AG04450 (cell line): ENCODE measurements at regions not wholly inside any gene's neighbourhood (a gene's known extent, or its start where the extent isn't known, plus 50 kb on each side); places are given as distances from the start of the nearest gene placed in this dataset.

Source experiments
- CTCF ChIA-PET: fragments of 300-600, 350-600 bp; formaldehyde crosslinking; extraction: SDS; loops from one replicate; lab custom pipeline; 2022; ENCODE audit warnings: antibody characterized with exemption, inconsistent platforms; lab: Charles Lee
- POLR2A ChIA-PET: fragments of 350-600 bp; formaldehyde crosslinking; extraction: SDS; loops from one replicate; lab custom pipeline; 2021; ENCODE audit warnings: antibody characterized with exemption, inconsistent platforms; lab: Yijun Ruan, JAX
- DNase-seq: peaks from one replicate; pipeline ENCODE4 v3.0.0-alpha.2; 2011; ENCODE audit warnings: low read depth, low spot score
- H3K27ac ChIP-seq: one replicate; pipeline ENCODE4 v1.5.1; 2012; ENCODE audit warnings: low read depth, low read length, control low read depth
- H3K27me3 ChIP-seq: one replicate; pipeline ENCODE4 v1.6.0; 2012; ENCODE audit warnings: low read length; ENCODE audit not compliant: control insufficient read depth, insufficient read depth
- H3K4me3 ChIP-seq: 2 replicates; pipeline ENCODE4 v1.5.1; 2011; ENCODE audit warnings: mild to moderate bottlenecking, low read depth, low read length, control low read depth
- H3K9me3 ChIP-seq: 2 replicates; pipeline ENCODE4 v1.5.1; 2012; ENCODE audit warnings: low read length; ENCODE audit not compliant: control insufficient read depth, insufficient read depth
- TF ChIP-seq, protein P1 (sequence below): IDR thresholded peaks from 2 replicates; pipeline ENCODE4 v1.5.1; 2011; ENCODE audit warnings: low read depth, low read length, control low read depth, inconsistent platforms

DNA sequence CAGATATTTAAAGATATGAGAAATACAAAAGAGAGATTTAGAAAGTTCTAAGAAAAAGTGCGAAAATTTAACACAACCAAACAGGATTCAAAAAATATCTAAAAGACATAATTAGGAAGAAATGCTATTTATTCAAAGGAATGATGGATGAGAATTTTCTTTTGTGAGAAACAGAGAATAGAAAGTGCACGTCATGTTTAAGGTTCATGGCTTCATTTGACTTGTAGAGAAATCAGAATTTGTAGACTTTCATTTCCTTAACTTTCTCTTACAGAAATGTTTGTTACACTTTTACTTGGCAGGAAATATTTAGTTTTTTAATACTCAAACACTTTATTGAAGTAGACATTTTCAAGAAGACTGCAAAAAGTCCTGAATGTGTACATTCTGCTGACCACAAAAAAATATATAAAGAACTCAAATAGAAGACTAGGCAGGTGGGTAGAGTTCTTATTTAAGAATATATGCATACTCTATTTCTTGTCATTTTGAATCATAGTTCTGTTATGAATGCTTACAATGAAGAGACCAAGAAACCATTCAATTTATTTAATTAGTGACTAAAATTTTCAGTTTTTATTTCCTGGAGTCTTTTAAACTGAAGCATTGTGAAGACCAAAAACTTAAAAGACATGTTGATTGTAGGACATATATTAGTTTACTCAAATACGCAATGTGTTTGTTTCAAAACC, 710.5 kb upstream of the HS3ST5 start:
- CTCF ChIA-PET, result no interaction called here
- Histone ChIP-seq H3K9me3 (peaks cover 2% of the 10 kb centered on the region; the same call in 1 of the 2 replicates), H3K27me3 (no peaks in the 10 kb centered on the region), H3K27ac (no peak overlapping the region), H3K4me3 (no peak overlapping the region)
- no peak for DNase-seq
- POLR2A ChIA-PET, result no interaction called here
- TF ChIP-seq, protein P1, sequence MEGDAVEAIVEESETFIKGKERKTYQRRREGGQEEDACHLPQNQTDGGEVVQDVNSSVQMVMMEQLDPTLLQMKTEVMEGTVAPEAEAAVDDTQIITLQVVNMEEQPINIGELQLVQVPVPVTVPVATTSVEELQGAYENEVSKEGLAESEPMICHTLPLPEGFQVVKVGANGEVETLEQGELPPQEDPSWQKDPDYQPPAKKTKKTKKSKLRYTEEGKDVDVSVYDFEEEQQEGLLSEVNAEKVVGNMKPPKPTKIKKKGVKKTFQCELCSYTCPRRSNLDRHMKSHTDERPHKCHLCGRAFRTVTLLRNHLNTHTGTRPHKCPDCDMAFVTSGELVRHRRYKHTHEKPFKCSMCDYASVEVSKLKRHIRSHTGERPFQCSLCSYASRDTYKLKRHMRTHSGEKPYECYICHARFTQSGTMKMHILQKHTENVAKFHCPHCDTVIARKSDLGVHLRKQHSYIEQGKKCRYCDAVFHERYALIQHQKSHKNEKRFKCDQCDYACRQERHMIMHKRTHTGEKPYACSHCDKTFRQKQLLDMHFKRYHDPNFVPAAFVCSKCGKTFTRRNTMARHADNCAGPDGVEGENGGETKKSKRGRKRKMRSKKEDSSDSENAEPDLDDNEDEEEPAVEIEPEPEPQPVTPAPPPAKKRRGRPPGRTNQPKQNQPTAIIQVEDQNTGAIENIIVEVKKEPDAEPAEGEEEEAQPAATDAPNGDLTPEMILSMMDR, result no peak

DNA sequence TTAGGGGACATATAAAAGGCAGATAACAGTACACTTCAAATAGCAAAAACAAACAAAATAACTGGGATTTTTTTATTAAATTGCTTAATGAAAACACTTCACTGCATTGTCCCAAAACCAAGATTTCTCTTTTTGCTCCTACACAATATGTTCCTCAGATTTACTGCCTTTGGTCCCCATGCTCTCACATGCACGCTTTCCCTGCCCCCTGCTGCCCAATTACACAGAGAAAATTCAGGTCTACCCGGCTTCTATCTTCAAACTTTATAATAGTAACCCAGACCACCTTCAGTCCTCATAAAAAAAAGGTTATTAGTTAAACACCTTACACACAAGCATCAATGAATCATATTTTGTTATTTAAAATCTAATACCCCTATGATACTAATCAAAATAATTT, 673.8 kb upstream of the HS3ST5 start:
- Histone ChIP-seq H3K9me3 (peaks cover 6% of the 10 kb centered on the region; the same call in 1 of the 2 replicates), H3K27me3 (no peaks in the 10 kb centered on the region), H3K4me3 (no peak overlapping the region), H3K27ac (no peak overlapping the region)
- TF ChIP-seq, protein P1, result no peak
- DNase-seq, result no peak
- ChIA-PET POLR2A (no interaction called here), CTCF (no interaction called here)

DNA sequence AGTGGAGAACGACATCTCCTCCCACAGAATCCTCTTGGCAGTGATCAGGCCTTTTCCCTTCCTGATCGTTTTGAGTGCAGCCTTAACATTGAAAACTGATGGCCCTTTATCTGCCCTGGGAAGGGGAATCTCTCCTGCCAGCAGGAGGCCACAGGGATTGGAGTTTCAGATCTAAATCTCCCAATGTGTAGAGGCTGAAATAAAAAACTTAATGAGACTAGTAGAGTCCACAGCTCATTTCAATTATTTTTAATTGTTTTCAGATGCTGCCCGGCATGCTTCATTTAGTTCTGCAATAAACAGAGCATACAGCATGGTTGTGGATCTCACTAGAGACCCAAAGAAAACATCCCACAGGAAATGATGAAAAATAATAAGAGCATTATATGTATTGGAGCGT, 662.2 kb upstream of the HS3ST5 start:
- ChIA-PET CTCF (no interaction called here), POLR2A (no interaction called here)
- H3K4me3 ChIP-seq, result no peak overlapping the region
- TF ChIP-seq, protein P1, result no peak
- peaks cover 8% of the 10 kb centered on the region for H3K9me3 ChIP-seq
- H3K27me3 ChIP-seq, result no peaks in the 10 kb centered on the region
- no peak overlapping the region for H3K27ac ChIP-seq
- DNase-seq, result no peak

DNA sequence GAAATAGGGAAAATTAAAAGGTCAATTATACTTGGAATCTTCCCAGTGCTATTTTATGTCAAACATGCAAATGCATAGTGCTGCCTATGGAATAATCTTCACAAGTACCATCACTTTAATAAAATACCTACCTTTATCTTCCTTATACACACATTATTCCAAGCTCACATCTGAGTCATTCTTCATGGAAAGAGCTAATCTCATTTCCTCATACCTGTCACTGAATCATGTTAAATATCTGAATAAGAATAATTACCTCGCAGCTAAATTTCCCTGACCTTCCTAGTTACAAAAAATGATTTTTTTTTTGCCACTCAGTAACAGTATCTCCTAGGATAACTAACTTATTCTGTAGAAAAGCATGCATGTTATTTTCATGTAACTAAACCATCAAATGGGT, 661.4 kb upstream of the HS3ST5 start:
- TF ChIP-seq, protein P1, result no peak
- no peak for DNase-seq
- no peak overlapping the region for H3K27ac ChIP-seq
- POLR2A ChIA-PET, result no interaction called here
- CTCF ChIA-PET, result interaction anchor here (0.7 kb wide), 1 partner anchor 358 kb away, joined by 3 read pairs; no protein-coding TSS in a partner anchor
- H3K27me3 ChIP-seq, result no peaks in the 10 kb centered on the region
- H3K9me3 ChIP-seq, result peaks cover 15% of the 10 kb centered on the region
- no peak overlapping the region for H3K4me3 ChIP-seq

- no peak for DNase-seq
- Histone ChIP-seq H3K4me3 (no peak overlapping the region), H3K27ac (no peak overlapping the region), H3K27me3 (no peaks in the 10 kb centered on the region), H3K9me3 (peaks cover 20% of the 10 kb centered on the region)
- ChIA-PET POLR2A (no interaction called here), CTCF (no interaction called here)
- TF ChIP-seq, protein P1, result no peak
Observed at GRCh38 chr6:115001731-115002350, 659.0 kb upstream of the HS3ST5 start.
